B cell (primary cell): ENCODE measurements at regions not wholly inside any gene's neighbourhood (a gene's known extent, or its start where the extent isn't known, plus 50 kb on each side); places are given as distances from the start of the nearest gene placed in this dataset.

Experiments
- ATAC-seq: fragments of 200-7000 bp; cut with Tn5 transposase; one replicate; pipeline ENCODE4 v1.10.0; 2021; ENCODE audit warnings: low read depth, mild to moderate bottlenecking, moderate number of reproducible peaks, moderate library complexity
- CTCF ChIA-PET: fragments of 350-600 bp; sonication (Branson Sonifier 250); formaldehyde crosslinking; loops from one replicate; lab custom pipeline; 2021; ENCODE audit warnings: antibody characterized with exemption, inconsistent platforms; lab: Charles Lee
- POLR2A ChIA-PET: fragments of 350-600 bp; sonication (Branson Sonifier 250); formaldehyde crosslinking; loops from one replicate; lab custom pipeline; 2021; ENCODE audit warnings: antibody characterized with exemption; lab: Charles Lee
- DNase-seq: peaks from one replicate; pipeline ENCODE4 v3.0.0; 2013
- H2AFZ ChIP-seq: 2 replicates; pipeline ENCODE4 v1.6.1; 2012; ENCODE audit warnings: mild to moderate bottlenecking, low read depth, low read length; ENCODE audit not compliant: insufficient read depth, poor library complexity, severe bottlenecking
- H3K27ac ChIP-seq, 2 donors: 1 replicate in 1 of 2; 2 replicates in 1 of 2; pipeline ENCODE4 v1.5.1; 2012 to 2013; ENCODE audit warnings: low read length in 2 of 2, mild to moderate bottlenecking in 2 of 2, moderate library complexity in 1 of 2
- H3K27me3 ChIP-seq, 4 experiments: fragments of 200-600 bp in 1 of 4; sonication (generic) in 1 of 4; replicated peaks in 1 of 4; 1 replicate in 2 of 4; 2 replicates in 2 of 4; pipeline versions ENCODE4 v1.6.1 to v1.7.0; 2013 to 2016; ENCODE audit warnings: low read length in 3 of 4, mild to moderate bottlenecking in 2 of 4, mixed read lengths in 1 of 4, moderate library complexity in 1 of 4; ENCODE audit not compliant: insufficient read depth in 4 of 4, control insufficient read depth in 3 of 4; ENCODE audit errors: control extremely low read depth in 1 of 4
- H3K36me3 ChIP-seq, 2 experiments: replicated peaks in 1 of 2; 1 replicate in 1 of 2; 2 replicates in 1 of 2; pipeline versions ENCODE4 v1.6.1 to v1.7.1; 2013; ENCODE audit warnings: low read length in 1 of 2; ENCODE audit not compliant: insufficient read depth in 2 of 2, control insufficient read depth in 1 of 2; ENCODE audit errors: control extremely low read depth in 1 of 2, extremely low read depth in 1 of 2
- H3K4me1 ChIP-seq, 2 donors: fragments of 200-600 bp in 1 of 2; sonication (generic) in 1 of 2; 1 replicate in 1 of 2; 2 replicates in 1 of 2; pipeline versions ENCODE4 v1.5.1 to v1.6.1; 2013 to 2017; ENCODE audit warnings: low read length in 2 of 2; ENCODE audit not compliant: control insufficient read depth in 2 of 2, insufficient read depth in 2 of 2
- H3K4me2 ChIP-seq: replicated peaks from 2 replicates; pipeline ENCODE3; 2012; ENCODE audit warnings: mild to moderate bottlenecking, low read depth, low read length; ENCODE audit not compliant: poor library complexity, severe bottlenecking
- H3K4me3 ChIP-seq, 5 experiments: fragments of 200-600 bp in 1 of 5; sonication (generic) in 1 of 5; 1 replicate in 3 of 5; 2 replicates in 2 of 5; pipeline versions ENCODE4 v1.5.1 to v1.7.0; 2011 to 2016; ENCODE audit warnings: low read length in 4 of 5, mild to moderate bottlenecking in 4 of 5, low read depth in 2 of 5, control low read depth in 1 of 5, moderate library complexity in 1 of 5; ENCODE audit not compliant: insufficient read depth in 1 of 5; ENCODE audit errors: control extremely low read depth in 1 of 5, extremely low read depth in 1 of 5
- H3K79me2 ChIP-seq: fragments of 200-600 bp; sonication (generic); one replicate; pipeline ENCODE4 v1.6.0; 2016; ENCODE audit warnings: low read length; ENCODE audit not compliant: control insufficient read depth, insufficient read depth
- H3K9ac ChIP-seq: fragments of 200-600 bp; sonication (generic); 2 replicates; pipeline ENCODE4 v1.6.1; 2017; ENCODE audit warnings: mild to moderate bottlenecking, low read length, moderate library complexity
- H3K9me3 ChIP-seq, 3 donors: one replicate each; pipeline versions ENCODE4 v1.6.1 to v1.7.1; 2013; ENCODE audit warnings: low read length in 2 of 3; ENCODE audit not compliant: control insufficient read depth in 2 of 3, insufficient read depth in 1 of 3; ENCODE audit errors: control extremely low read depth in 1 of 3
- H4K20me1 ChIP-seq: 2 replicates; pipeline ENCODE4 v1.6.0; 2012; ENCODE audit warnings: mild to moderate bottlenecking, low read length; ENCODE audit not compliant: insufficient read depth, control insufficient read depth, poor library complexity, severe bottlenecking
- H3K27ac Mint-ChIP-seq: one replicate; pipeline ENCODE4 v1.8.0; 2021; ENCODE audit warnings: mixed read lengths
- H3K27me3 Mint-ChIP-seq: one replicate; pipeline ENCODE4 v1.8.0; 2021; ENCODE audit warnings: mixed read lengths
- H3K4me1 Mint-ChIP-seq: one replicate; pipeline ENCODE4 v1.8.0; 2021; ENCODE audit warnings: mixed read lengths
- H3K4me3 Mint-ChIP-seq: one replicate; pipeline ENCODE4 v1.8.0; 2021; ENCODE audit warnings: mixed read lengths
- H3K9me3 Mint-ChIP-seq: one replicate; pipeline ENCODE4 v1.8.0; 2022; ENCODE audit warnings: mixed read lengths; ENCODE audit not compliant: insufficient read depth
- CTCF ChIP-seq: fragments of 200-600 bp; IDR thresholded peaks from one replicate; pipeline ENCODE4 v1.8.0; 2022; ENCODE audit warnings: antibody characterized with exemption, mild to moderate bottlenecking
- EZH2 ChIP-seq: IDR thresholded peaks from 2 replicates; pipeline ENCODE4 v1.6.1; 2012; ENCODE audit warnings: borderline replicate concordance, low read depth, mild to moderate bottlenecking, moderate library complexity, low read length; ENCODE audit not compliant: insufficient read depth, poor library complexity, severe bottlenecking
- WGBS: methylation state at CpG from one replicate; pipeline ENCODE4 v1.1.5; 2013; ENCODE audit warnings: missing lambda C conversion rate; ENCODE audit not compliant: insufficient coverage; 5-methylcytosine and 5-hydroxymethylcytosine counted together
- intact Hi-C: fragments of 100-400 bp; cut with micrococcal nuclease; formaldehyde crosslinking; loops from one replicate; pipeline ENCODE4 v1.10.0; 2022

- H4K20me1 ChIP-seq, result no peaks in the 10 kb centered on the region
- no peak overlapping the region for H3K4me3 Mint-ChIP-seq
- ChIA-PET POLR2A (no interaction called here), CTCF (no interaction called here)
- no peaks in the 10 kb centered on the region for H3K9me3 Mint-ChIP-seq
- TF ChIP-seq EZH2 (no peak), CTCF (no peak)
- H2AFZ ChIP-seq, result no peak overlapping the region
- 84% methylated on average over 4 of the region's 4 CpGs for WGBS
- H3K4me1 Mint-ChIP-seq, result peaks cover 3% of the 10 kb centered on the region
- H3K9ac ChIP-seq, result no peak overlapping the region
- no peak overlapping the region for H3K4me2 ChIP-seq
- H3K36me3 ChIP-seq, result no peaks in the 10 kb centered on the region
- peaks cover 11% of the 10 kb centered on the region for H3K27me3 Mint-ChIP-seq
- no peak for DNase-seq
- no peaks in the 10 kb centered on the region for H3K27me3 ChIP-seq
- no peaks in the 10 kb centered on the region for H3K4me1 ChIP-seq
- H3K4me3 ChIP-seq, result no peak overlapping the region
- ATAC-seq, result no peak
- no peaks in the 10 kb centered on the region for H3K79me2 ChIP-seq
- intact Hi-C loops, result no loop called here
- no peak overlapping the region for H3K27ac Mint-ChIP-seq
- H3K27ac ChIP-seq, result no peak overlapping the region
- peaks cover 0 to 6% (median 0%) of the 10 kb centered on the region in 3 donors for H3K9me3 ChIP-seq
These were observed 126.8 kb upstream of the HS6ST1 start for GRCh38 chr2:128445523-128445900.

GRCh38 chr2:128446049-128446873 lies 127.6 kb upstream of the HS6ST1 start:
- Histone ChIP-seq H4K20me1 (no peaks in the 10 kb centered on the region), H3K4me2 (no peak overlapping the region), H3K4me1 (no peaks in the 10 kb centered on the region), H3K79me2 (no peaks in the 10 kb centered on the region), H3K9ac (no peak overlapping the region), H3K27me3 (no peaks in the 10 kb centered on the region), H3K36me3 (no peaks in the 10 kb centered on the region), H3K4me3 (no peak overlapping the region), H2AFZ (no peak overlapping the region), H3K27ac (no peak overlapping the region), H3K9me3 (peaks cover 0 to 6% (median 0%) of the 10 kb centered on the region in 3 donors)
- ChIA-PET CTCF (no interaction called here), POLR2A (no interaction called here)
- peaks cover 11% of the 10 kb centered on the region for H3K27me3 Mint-ChIP-seq
- no peaks in the 10 kb centered on the region for H3K9me3 Mint-ChIP-seq
- DNase-seq, result no peak
- H3K27ac Mint-ChIP-seq, result no peak overlapping the region
- TF ChIP-seq CTCF (no peak), EZH2 (no peak)
- no peak overlapping the region for H3K4me3 Mint-ChIP-seq
- intact Hi-C loops, result no loop called here
- WGBS, result 91% methylated on average over 9 of the region's 10 CpGs
- H3K4me1 Mint-ChIP-seq, result peaks cover 3% of the 10 kb centered on the region
- no peak for ATAC-seq
